Suprapubic skin (tissue), 3 donors: ENCODE measurements at regions not wholly inside any gene's neighbourhood (a gene's known extent, or its start where the extent isn't known, plus 50 kb on each side); places are given as distances from the start of the nearest gene placed in this dataset.

Source experiments
- POLR2AphosphoS5 ChIP-seq, 3 donors: sonication (generic); formaldehyde crosslinking; IDR thresholded peaks; one replicate each; pipeline ENCODE4 v1.6.1; 2017; ENCODE audit warnings: antibody characterized with exemption in 3 of 3
- TF ChIP-seq, protein P1 (sequence below), 2 donors: fragments of 200-600 bp in 1 of 2; fragments of 450-650 bp in 1 of 2; sonication (generic) in 1 of 2; IDR thresholded peaks; one replicate each; pipeline ENCODE4 v1.5.1; 2016 to 2019; ENCODE audit warnings: antibody characterized with exemption in 2 of 2, mild to moderate bottlenecking in 1 of 2, moderate library complexity in 1 of 2

DNA sequence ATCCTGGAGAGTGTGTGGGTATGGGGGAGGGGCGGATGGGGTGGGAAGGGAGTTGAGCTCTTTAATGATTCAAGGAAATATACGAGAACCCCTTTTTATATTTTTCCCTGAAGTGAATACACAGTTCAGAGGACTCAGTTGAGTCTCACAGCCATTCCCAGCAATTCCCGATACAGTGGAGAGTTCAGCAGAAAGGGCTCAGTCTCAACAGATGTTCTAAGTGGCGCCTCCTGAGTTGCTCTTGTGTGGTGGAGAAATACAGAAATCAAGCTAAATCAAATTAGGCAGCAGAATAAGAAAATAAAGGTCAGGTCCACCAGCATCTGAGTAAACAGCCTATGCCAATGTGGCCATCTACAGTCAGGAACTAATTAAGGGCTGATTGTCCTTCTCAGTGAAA, 372.1 kb downstream of the NR2F2 start:
- TF ChIP-seq, protein P1, sequence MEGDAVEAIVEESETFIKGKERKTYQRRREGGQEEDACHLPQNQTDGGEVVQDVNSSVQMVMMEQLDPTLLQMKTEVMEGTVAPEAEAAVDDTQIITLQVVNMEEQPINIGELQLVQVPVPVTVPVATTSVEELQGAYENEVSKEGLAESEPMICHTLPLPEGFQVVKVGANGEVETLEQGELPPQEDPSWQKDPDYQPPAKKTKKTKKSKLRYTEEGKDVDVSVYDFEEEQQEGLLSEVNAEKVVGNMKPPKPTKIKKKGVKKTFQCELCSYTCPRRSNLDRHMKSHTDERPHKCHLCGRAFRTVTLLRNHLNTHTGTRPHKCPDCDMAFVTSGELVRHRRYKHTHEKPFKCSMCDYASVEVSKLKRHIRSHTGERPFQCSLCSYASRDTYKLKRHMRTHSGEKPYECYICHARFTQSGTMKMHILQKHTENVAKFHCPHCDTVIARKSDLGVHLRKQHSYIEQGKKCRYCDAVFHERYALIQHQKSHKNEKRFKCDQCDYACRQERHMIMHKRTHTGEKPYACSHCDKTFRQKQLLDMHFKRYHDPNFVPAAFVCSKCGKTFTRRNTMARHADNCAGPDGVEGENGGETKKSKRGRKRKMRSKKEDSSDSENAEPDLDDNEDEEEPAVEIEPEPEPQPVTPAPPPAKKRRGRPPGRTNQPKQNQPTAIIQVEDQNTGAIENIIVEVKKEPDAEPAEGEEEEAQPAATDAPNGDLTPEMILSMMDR (IDR thresholded peaks at IDR 0.05): no peak
- TF ChIP-seq POLR2AphosphoS5 (IDR thresholded peaks at IDR 0.05): no peak
